H9 (cell line): ENCODE measurements at regions not wholly inside any gene's neighbourhood (a gene's known extent, or its start where the extent isn't known, plus 50 kb on each side); places are given as distances from the start of the nearest gene placed in this dataset.

Source experiments
- DNase-seq: peaks from one replicate; pipeline ENCODE4 v3.0.0-alpha.2; 2017
- H2AFZ ChIP-seq: one replicate; pipeline ENCODE4 v1.6.1; 2013; ENCODE audit warnings: mild to moderate bottlenecking, low read length, control low read depth, moderate library complexity
- H2AK5ac ChIP-seq: 2 replicates; pipeline ENCODE4 v1.6.1; 2013; ENCODE audit warnings: low read length, control low read depth, mixed read lengths; ENCODE audit not compliant: insufficient read length
- H2BK120ac ChIP-seq: one replicate; pipeline ENCODE4 v1.6.1; 2013; ENCODE audit warnings: low read depth, mild to moderate bottlenecking, low read length, control low read depth, inconsistent platforms; ENCODE audit not compliant: poor library complexity, severe bottlenecking
- H2BK12ac ChIP-seq: 2 replicates; pipeline ENCODE4 v1.6.1; 2013; ENCODE audit warnings: low read length, control low read depth, mixed read lengths, low read depth; ENCODE audit not compliant: insufficient read length
- H2BK15ac ChIP-seq: 2 replicates; pipeline ENCODE4 v1.6.1; 2013; ENCODE audit warnings: low read depth, low read length, control low read depth
- H2BK20ac ChIP-seq: one replicate; pipeline ENCODE4 v1.6.1; 2013; ENCODE audit warnings: low read depth, mild to moderate bottlenecking, low read length, control low read depth, inconsistent platforms; ENCODE audit not compliant: poor library complexity, severe bottlenecking
- H2BK5ac ChIP-seq: 2 replicates; pipeline ENCODE4 v1.6.1; 2013; ENCODE audit warnings: low read length, control low read depth, mixed read lengths; ENCODE audit not compliant: insufficient read length
- H3K14ac ChIP-seq: 2 replicates; pipeline ENCODE4 v1.6.1; 2013; ENCODE audit warnings: low read length, control low read depth; ENCODE audit not compliant: insufficient read depth
- H3K18ac ChIP-seq: 2 replicates; pipeline ENCODE4 v1.6.1; 2013; ENCODE audit warnings: low read depth, mild to moderate bottlenecking, mixed read lengths, low read length, control low read depth; ENCODE audit not compliant: insufficient read length
- H3K23ac ChIP-seq: 2 replicates; pipeline ENCODE4 v1.6.1; 2013; ENCODE audit warnings: low read length, control low read depth, mixed read lengths, low read depth; ENCODE audit not compliant: insufficient read length
- H3K23me2 ChIP-seq: 2 replicates; pipeline ENCODE4 v1.6.1; 2013; ENCODE audit warnings: low read depth, mild to moderate bottlenecking, mixed read lengths, low read length, control low read depth; ENCODE audit not compliant: insufficient read length, poor library complexity, severe bottlenecking
- H3K27ac ChIP-seq: 2 replicates; pipeline ENCODE4 v1.5.1; 2013; ENCODE audit warnings: low read length, control low read depth, mixed read lengths, low read depth; ENCODE audit not compliant: insufficient read length
- H3K27me3 ChIP-seq: 2 replicates; pipeline ENCODE4 v1.6.1; 2013; ENCODE audit warnings: low read length, control low read depth, inconsistent platforms; ENCODE audit not compliant: insufficient read depth
- H3K4ac ChIP-seq: 2 replicates; pipeline ENCODE4 v1.6.1; 2013; ENCODE audit warnings: low read depth, mild to moderate bottlenecking, control low read depth, inconsistent platforms, low read length, moderate library complexity
- H3K4me1 ChIP-seq: 2 replicates; pipeline ENCODE4 v1.6.1; 2013; ENCODE audit warnings: low read length, control low read depth, inconsistent platforms; ENCODE audit not compliant: insufficient read depth
- H3K4me2 ChIP-seq: 2 replicates; pipeline ENCODE4 v1.6.1; 2013; ENCODE audit warnings: low read length, control low read depth, mixed read lengths; ENCODE audit not compliant: insufficient read length, insufficient read depth
- H3K56ac ChIP-seq: 2 replicates; pipeline ENCODE4 v1.6.1; 2013; ENCODE audit warnings: low read depth, mild to moderate bottlenecking, mixed read lengths, low read length, control low read depth; ENCODE audit not compliant: insufficient read length
- H3K79me1 ChIP-seq: 2 replicates; pipeline ENCODE4 v1.6.1; 2013; ENCODE audit warnings: low read depth, mild to moderate bottlenecking, moderate library complexity, low read length, control low read depth, inconsistent platforms; ENCODE audit not compliant: insufficient read depth, poor library complexity, severe bottlenecking
- H3K79me2 ChIP-seq: 2 replicates; pipeline ENCODE4 v1.6.1; 2013; ENCODE audit warnings: low read length, control low read depth, inconsistent platforms; ENCODE audit not compliant: insufficient read depth
- H3K9ac ChIP-seq: 2 replicates; pipeline ENCODE4 v1.6.1; 2013; ENCODE audit warnings: low read length, control low read depth, mixed read lengths; ENCODE audit not compliant: insufficient read length; ENCODE audit errors: extremely low read depth
- H3K9me3 ChIP-seq: one replicate; pipeline ENCODE4 v1.6.1; 2013; ENCODE audit warnings: low read depth, low read length, inconsistent platforms; ENCODE audit not compliant: control insufficient read depth
- H3T11ph ChIP-seq: one replicate; pipeline ENCODE4 v1.6.1; 2013; ENCODE audit warnings: mild to moderate bottlenecking, low read length, control low read depth, inconsistent platforms
- H4K20me1 ChIP-seq: one replicate; pipeline ENCODE4 v1.6.1; 2013; ENCODE audit not compliant: control insufficient read depth, insufficient read length, insufficient read depth
- H4K5ac ChIP-seq: 2 replicates; pipeline ENCODE4 v1.6.1; 2013; ENCODE audit warnings: low read depth, mild to moderate bottlenecking, mixed read lengths, low read length, control low read depth; ENCODE audit not compliant: insufficient read length
- H4K8ac ChIP-seq: replicated peaks from 2 replicates; pipeline ENCODE4 v1.6.1; 2013; ENCODE audit warnings: low read length, control low read depth, mixed read lengths, low read depth; ENCODE audit not compliant: insufficient read length
- H4K91ac ChIP-seq: 2 replicates; pipeline ENCODE4 v1.6.1; 2013; ENCODE audit warnings: low read depth, mild to moderate bottlenecking, moderate library complexity, mixed read lengths, low read length, control low read depth; ENCODE audit not compliant: insufficient read length
- H3K27ac Mint-ChIP-seq, 3 experiments: 2 replicates in 2 of 3; 3 replicates in 1 of 3; pipeline ENCODE4 v1.8.0; 2020 to 2021; ENCODE audit warnings: mixed read lengths in 3 of 3, mild to moderate bottlenecking in 1 of 3, moderate library complexity in 1 of 3
- H3K27me3 Mint-ChIP-seq: 2 replicates; pipeline ENCODE4 v1.8.0; 2021; ENCODE audit warnings: low read depth, mild to moderate bottlenecking, moderate library complexity, mixed read lengths
- H3K36me3 Mint-ChIP-seq, 3 experiments: 2 replicates in 2 of 3; 3 replicates in 1 of 3; pipeline ENCODE4 v1.8.0; 2020 to 2021; ENCODE audit warnings: low read depth in 3 of 3, mixed read lengths in 3 of 3; ENCODE audit not compliant: insufficient read depth in 1 of 3
- H3K4me1 Mint-ChIP-seq, 2 experiments: 2 replicates each; pipeline ENCODE4 v1.8.0; 2020; ENCODE audit warnings: mixed read lengths in 2 of 2
- H3K4me3 Mint-ChIP-seq, 2 experiments: 2 replicates in 1 of 2; 3 replicates in 1 of 2; pipeline ENCODE4 v1.8.0; 2020 to 2021; ENCODE audit warnings: mild to moderate bottlenecking in 2 of 2, mixed read lengths in 2 of 2, moderate library complexity in 1 of 2
- H3K9me3 Mint-ChIP-seq, 2 experiments: 2 replicates in 1 of 2; 3 replicates in 1 of 2; pipeline ENCODE4 v1.8.0; 2020; ENCODE audit warnings: mild to moderate bottlenecking in 2 of 2, mixed read lengths in 2 of 2, moderate library complexity in 1 of 2
- WGBS: extraction: QIAGEN DNeasy Blood & Tissue Kit; methylation state at CpG from one replicate; pipeline ENCODE4 v1.1.7; 2013; ENCODE audit warnings: missing lambda C conversion rate, low lambda C conversion rate, mixed read lengths; ENCODE audit not compliant: insufficient read length; ENCODE audit errors: extremely low coverage; 5-methylcytosine and 5-hydroxymethylcytosine counted together
- TF ChIP-seq, protein P1 (sequence below): fragments of 200-600 bp; sonication (generic); conservative IDR thresholded peaks from 3 replicates; pipeline ENCODE4 v1.8.0; 2021; ENCODE audit warnings: antibody characterized with exemption, mild to moderate bottlenecking

DNA sequence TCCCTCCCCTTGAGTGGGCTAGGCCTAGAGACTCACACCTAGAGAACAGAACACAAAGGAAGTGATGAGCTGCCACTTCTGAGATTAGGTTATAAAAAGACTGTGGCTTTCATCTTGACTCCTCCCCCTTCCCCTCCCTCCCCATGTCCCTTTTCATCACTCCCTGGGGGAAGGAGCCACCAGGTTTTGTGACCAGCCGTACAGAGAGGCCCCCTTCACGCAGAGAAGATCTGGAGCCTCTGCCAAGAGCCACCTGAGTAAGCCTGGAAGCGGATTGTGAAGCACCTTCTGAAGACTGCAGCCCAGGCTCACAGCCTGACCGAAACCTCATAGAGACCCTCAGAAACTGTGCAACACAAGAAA lies 118.4 kb upstream of the NXT1 start:
- Histone ChIP-seq H2AFZ (no peak overlapping the region), H3K23ac (no peak overlapping the region), H4K5ac (no peak overlapping the region), H3K4me2 (no peak overlapping the region), H3K9me3 (no peaks in the 10 kb centered on the region), H3K4ac (no peak overlapping the region), H2BK15ac (no peak overlapping the region), H2BK12ac (no peak overlapping the region), H3K27me3 (no peaks in the 10 kb centered on the region; the same call in 1 of the 2 replicates), H3K27ac (no peak overlapping the region), H2BK5ac (no peak overlapping the region), H3K23me2 (no peaks in the 10 kb centered on the region), H3K4me1 (no peaks in the 10 kb centered on the region), H3K79me2 (no peaks in the 10 kb centered on the region), H4K91ac (no peak overlapping the region), H4K20me1 (no peaks in the 10 kb centered on the region), H3K18ac (no peak overlapping the region), H2BK20ac (no peak overlapping the region), H3K79me1 (no peaks in the 10 kb centered on the region), H2AK5ac (no peak overlapping the region), H4K8ac (no peak overlapping the region), H2BK120ac (no peak overlapping the region), H3K9ac (no peak overlapping the region), H3K14ac (no peak overlapping the region), H3T11ph (no peak overlapping the region), H3K56ac (no peak overlapping the region)
- TF ChIP-seq, protein P1, sequence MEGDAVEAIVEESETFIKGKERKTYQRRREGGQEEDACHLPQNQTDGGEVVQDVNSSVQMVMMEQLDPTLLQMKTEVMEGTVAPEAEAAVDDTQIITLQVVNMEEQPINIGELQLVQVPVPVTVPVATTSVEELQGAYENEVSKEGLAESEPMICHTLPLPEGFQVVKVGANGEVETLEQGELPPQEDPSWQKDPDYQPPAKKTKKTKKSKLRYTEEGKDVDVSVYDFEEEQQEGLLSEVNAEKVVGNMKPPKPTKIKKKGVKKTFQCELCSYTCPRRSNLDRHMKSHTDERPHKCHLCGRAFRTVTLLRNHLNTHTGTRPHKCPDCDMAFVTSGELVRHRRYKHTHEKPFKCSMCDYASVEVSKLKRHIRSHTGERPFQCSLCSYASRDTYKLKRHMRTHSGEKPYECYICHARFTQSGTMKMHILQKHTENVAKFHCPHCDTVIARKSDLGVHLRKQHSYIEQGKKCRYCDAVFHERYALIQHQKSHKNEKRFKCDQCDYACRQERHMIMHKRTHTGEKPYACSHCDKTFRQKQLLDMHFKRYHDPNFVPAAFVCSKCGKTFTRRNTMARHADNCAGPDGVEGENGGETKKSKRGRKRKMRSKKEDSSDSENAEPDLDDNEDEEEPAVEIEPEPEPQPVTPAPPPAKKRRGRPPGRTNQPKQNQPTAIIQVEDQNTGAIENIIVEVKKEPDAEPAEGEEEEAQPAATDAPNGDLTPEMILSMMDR = no peak
- Mint-ChIP-seq H3K4me1 (peaks cover 0 to 2% of the 10 kb centered on the region in 2 experiments; a peak in 1 of 4 replicates), H3K4me3 (no peak overlapping the region), H3K36me3 (no peaks in the 10 kb centered on the region; a peak in 1 of 7 replicates), H3K9me3 (no peaks in the 10 kb centered on the region), H3K27ac (0 out of 7 replicates have a peak overlapping the region, but pooled peaks of 1 of the 3 experiments have one; percentile 40), H3K27me3 (peaks cover 29% of the 10 kb centered on the region)
- DNase-seq = no peak
- no CpG with 5 or more reads among the region's 4 CpGs for WGBS
